GM04503 (cell line): ENCODE measurements at regions not wholly inside any gene's neighbourhood (a gene's known extent, or its start where the extent isn't known, plus 50 kb on each side); places are given as distances from the start of the nearest gene placed in this dataset.
A peak's percentile ranks its signal among the peaks of the same experiment; 100 is the strongest.

Experiments
- DNase-seq: peaks from one replicate; pipeline ENCODE4 v3.0.0-alpha.2; 2012; ENCODE audit warnings: low read depth

DNA sequence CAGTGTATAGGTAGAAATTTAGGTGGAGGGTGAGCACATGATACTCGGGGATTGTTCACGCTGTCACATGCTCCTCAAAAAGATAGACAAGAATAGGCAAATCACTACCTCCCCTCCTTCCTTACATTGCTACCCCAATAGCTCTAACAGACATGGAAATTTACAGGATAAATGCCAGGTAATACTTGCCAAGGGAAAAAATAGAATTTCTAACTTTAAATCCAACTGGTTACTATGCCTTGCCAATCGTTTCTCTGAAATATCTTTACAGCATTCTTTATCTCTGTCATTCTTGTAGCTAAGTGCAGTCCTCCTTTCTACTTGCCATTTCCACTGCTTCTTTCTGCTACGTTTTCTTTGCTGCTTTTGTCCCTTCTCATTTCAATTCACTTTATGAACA is 339.8 kb upstream of the ZEB2 start:
- no peak for DNase-seq

GRCh38 chr2:144858211-144858610 is 338.3 kb upstream of the ZEB2 start:
- no peak for DNase-seq

DNA sequence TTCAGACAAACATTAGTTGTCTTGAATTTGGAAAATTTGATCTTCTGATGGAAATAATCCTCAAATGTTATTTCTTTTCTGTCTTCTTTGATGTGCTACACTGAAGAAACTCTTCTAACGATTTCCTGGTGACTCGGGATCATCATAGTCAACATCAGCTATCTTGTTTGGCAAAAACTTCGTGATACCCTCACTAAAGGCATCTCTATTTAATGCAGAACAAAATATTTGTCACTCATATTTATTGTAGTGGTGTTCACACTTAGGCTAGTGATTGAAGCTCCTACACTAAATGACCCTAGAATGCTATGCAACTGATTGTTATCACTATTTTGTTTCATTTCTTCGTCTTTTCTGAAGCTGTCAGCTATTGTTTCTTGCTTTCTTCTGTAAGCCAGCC is 334.7 kb upstream of the ZEB2 start:
- DNase-seq = no peak

- DNase-seq = no peak
These were observed 329.7 kb upstream of the ZEB2 start for GRCh38 chr2:144849612-144850011.

GRCh38 chr2:144848423-144848822 is 328.5 kb upstream of the ZEB2 start:
- no peak for DNase-seq

- DNase-seq = no peak
These were observed 327.6 kb upstream of the ZEB2 start for GRCh38 chr2:144847347-144848080.

GRCh38 chr2:144836635-144837350 is 316.9 kb upstream of the ZEB2 start:
- DNase-seq = no peak

DNA sequence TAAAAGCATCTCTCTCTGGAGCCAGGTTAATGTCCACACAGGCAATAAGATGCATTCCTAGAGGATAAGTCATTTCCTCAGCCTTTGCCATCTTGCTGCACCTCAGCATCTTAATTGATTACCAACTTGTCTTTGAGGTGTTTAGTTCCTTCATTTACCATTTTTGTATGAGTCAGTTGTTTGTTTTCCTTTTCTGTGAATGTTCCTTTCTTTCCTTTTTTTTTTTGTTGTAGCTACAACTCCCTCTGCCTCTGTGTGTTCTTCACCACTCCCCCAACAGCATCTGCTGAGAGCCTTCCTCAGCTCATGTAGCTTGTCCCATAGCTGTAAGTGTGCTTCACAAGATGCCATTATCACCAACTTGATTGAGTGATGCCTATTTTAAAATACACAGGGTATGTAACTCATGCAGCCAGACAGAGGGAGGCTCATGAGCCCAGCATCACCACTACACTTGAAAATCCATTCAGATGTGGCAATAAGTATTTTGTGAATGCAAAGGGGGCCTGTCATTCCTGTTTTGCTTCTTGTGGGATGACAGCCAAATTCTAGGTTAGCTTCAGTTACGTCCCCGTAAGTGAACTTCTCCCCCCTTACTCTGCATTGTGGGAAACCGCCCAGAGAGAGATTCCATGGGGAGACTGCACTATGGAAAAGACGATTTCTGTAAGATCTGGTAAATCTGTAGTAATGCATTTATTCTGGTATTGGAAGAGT is 315.9 kb upstream of the ZEB2 start:
- no peak for DNase-seq

DNA sequence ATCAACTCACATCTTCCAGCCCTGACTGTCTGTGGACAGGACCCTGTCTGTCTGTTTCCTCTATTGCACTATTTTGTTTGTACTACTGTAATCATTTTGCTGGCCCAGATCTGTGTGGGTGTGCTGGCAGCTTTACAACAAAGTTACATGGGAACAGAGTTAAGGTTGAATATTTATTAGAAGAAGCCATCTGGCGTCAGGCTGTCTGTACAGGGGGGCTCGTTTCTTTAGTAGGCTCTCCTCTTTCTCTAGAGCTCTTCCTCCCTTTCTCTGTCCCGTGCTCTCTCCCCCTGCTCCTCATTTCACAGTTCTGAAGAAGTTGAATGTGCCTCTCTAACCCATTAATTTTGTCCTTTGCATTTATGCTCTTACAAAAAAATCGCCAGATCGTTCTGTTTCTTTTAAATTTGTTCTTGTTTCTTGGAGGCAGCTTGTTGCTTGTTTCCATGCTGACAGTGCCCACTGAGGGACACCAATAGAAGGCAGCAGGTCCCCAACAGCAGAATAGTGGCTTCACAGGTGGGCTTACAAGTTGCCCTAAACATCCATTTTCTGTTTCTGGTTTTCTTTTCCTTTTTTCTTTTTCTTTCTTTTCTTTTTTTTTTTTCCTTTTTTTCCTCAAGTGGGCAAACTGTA is 315.2 kb upstream of the ZEB2 start:
- no peak for DNase-seq

GRCh38 chr2:144834363-144834762 is 314.4 kb upstream of the ZEB2 start:
- no peak for DNase-seq

- DNase-seq = no peak
These were observed 313.2 kb upstream of the ZEB2 start for GRCh38 chr2:144833075-144833637.

DNA sequence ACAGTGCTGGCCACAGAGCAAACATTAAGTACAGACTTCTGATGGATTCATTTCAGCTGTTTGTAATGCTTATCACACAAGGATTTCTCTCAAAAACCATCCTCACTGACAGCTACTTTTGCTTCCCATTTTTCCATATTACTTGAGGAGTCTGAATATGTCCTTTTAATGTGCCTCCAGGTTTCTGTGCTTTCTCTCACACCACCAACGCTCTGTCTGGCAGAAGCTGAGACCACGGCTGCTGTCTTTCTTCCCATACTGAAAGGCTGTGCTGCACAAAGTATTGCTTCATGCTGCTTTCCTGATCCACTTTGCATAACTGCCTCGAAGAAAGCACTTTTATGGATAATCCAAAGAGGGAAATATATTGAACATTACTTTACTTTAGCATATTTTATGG is 312.1 kb upstream of the ZEB2 start:
- DNase-seq = no peak

DNA sequence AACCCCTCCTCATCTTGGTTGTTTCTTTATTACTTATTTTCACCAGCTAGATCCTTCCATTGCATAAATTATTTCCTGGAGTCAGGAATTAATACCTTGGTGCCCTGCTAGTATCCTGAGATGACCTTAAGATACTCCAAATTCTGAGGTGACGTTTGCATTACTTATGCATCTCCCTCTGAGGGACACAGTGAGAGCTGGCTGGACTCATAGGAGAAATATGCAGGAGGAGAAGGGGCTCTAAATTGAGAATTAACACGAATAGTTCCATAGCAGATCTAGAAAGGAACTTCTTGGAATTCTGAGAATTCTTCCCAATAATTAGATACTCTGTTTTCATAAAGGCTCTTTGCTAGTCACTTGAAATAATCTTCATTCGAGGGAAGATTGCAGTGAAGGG is 310.6 kb upstream of the ZEB2 start:
- DNase-seq = peak; percentile 44

- no peak for DNase-seq
These were observed 307.5 kb upstream of the ZEB2 start for GRCh38 chr2:144827404-144827803.

DNA sequence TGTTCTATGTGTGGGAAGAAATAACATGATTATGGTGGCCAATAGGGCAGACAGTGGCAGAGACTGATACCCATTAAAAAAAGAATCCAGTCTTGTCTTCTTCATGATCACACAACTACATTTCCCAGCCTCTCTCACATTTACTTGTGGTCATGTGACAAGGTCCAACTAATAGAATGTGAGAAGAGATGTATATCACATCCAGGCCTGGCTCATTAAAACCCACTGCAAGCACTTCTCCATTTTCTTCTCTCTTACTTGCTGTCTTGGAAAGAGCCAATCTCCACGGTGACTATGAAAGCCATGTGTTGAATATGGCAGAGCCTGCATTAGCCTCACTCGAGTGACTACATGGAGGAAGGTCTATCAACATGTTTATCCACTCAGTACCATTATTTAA is 306.2 kb upstream of the ZEB2 start:
- DNase-seq = no peak

DNA sequence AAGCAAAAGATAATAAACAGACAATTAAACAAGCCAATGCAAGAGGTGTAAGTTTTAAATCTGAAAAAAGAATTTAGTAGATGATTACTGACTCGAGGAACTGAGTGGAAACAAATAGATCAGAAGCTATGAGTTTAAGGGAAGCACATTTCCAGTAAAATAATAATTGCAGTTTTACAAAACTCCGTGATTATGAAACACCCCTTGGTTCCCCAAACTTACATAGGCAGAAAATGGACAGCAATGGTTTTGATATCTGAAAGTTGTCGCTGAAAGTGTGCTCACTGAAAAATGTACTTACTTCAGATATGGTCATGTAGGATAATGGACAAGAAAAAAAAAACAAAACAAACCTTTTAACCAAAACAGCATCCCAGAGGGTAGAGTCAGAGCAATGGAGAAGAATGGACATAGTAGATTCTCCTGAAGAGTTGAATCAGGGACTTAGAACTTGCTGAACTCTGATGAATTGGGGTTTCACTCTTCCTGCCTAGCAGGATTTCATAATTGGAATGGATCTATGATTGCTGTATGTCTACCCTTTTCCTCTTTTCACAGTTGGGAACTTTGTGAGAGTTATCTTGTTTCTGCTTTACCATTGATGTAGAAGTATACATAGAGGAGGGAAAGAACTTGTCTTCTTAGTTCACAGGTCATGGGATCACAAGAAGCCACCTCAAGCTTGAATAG is 305.6 kb upstream of the ZEB2 start:
- no peak for DNase-seq

GRCh38 chr2:144824306-144825080 is 304.6 kb upstream of the ZEB2 start:
- no peak for DNase-seq

- DNase-seq = no peak
These were observed 303.0 kb upstream of the ZEB2 start for GRCh38 chr2:144822966-144823365.

DNA sequence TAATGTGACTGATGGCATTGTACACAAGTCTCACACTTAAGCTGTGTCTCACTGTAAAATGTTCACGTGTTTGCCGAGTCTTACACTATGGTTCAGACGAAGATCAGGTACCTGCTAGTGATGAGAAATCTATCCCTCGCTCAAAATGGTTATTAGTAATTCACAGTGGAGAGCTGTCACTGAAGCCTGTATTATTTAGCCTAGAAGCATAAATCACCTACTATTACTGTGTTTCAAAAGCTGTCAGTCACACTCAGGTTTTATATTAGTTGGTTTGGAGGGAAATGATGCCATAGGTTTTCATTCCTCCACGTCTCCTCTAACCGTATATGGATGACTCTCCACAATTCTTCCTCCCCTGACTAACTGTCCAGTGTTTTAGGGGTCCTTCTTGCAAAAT is 292.4 kb upstream of the ZEB2 start:
- no peak for DNase-seq

- peak; percentile 51 for DNase-seq
These were observed 281.8 kb upstream of the ZEB2 start for GRCh38 chr2:144801766-144802165.

DNA sequence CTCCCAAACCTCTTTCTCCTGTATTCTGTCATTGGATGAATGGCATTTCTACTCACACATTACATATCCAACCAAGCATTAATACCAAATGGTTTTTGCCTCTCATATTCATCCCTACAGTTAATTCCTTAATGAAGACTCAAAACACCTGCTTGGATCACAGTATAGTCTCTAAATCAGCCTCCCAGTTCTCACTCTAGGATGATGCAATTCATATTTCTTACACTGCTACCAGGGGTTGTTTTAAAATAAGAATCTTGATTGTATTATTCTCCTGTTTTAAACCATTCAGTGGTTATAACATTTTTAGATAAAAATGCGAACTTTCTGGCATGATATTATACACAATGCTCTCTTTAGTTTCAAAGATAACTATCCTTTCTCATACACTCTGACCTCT is 281.4 kb upstream of the ZEB2 start:
- no peak for DNase-seq
